Neural cell (in vitro differentiated cells): ENCODE measurements at regions not wholly inside any gene's neighbourhood (a gene's known extent, or its start where the extent isn't known, plus 50 kb on each side); places are given as distances from the start of the nearest gene placed in this dataset.

Experiments
- H2AFZ ChIP-seq: fragments of 200-600, 300-800 bp; sonication (generic), shearing (Covaris generic); 2 replicates; pipeline ENCODE4 v1.6.0; 2014; ENCODE audit warnings: low read depth, mild to moderate bottlenecking, antibody characterized with exemption, low read length, moderate library complexity
- H3F3A ChIP-seq: fragments of 200-600 bp; shearing (Covaris generic); 2 replicates; pipeline ENCODE4 v1.6.1; 2016; ENCODE audit warnings: mild to moderate bottlenecking, moderate library complexity, mixed read lengths, antibody characterized with exemption, low read length; ENCODE audit not compliant: insufficient read depth, poor library complexity, severe bottlenecking
- H3K27ac ChIP-seq: fragments of 200-600, 300-800 bp; sonication (generic), shearing (Covaris generic); 2 replicates; pipeline ENCODE4 v1.5.1; 2014; ENCODE audit warnings: mild to moderate bottlenecking, low read length, moderate library complexity
- H3K27me3 ChIP-seq: fragments of 300-800, 200-600 bp; sonication (generic), shearing (Covaris generic); 2 replicates; pipeline ENCODE4 v1.6.0; 2014; ENCODE audit warnings: mild to moderate bottlenecking, low read depth, low read length, moderate library complexity; ENCODE audit not compliant: insufficient read depth
- H3K36me3 ChIP-seq: fragments of 300-800, 200-600 bp; sonication (generic), shearing (Covaris generic); 2 replicates; pipeline ENCODE4 v1.5.1; 2014; ENCODE audit warnings: mild to moderate bottlenecking, antibody characterized with exemption, low read length, moderate library complexity; ENCODE audit not compliant: insufficient read depth
- H3K4me2 ChIP-seq: fragments of 300-800, 200-600 bp; sonication (generic), shearing (Covaris generic); 2 replicates; pipeline ENCODE4 v1.6.0; 2014; ENCODE audit warnings: mild to moderate bottlenecking, low read length
- H3K4me3 ChIP-seq: fragments of 300-800, 200-600 bp; sonication (generic), shearing (Covaris generic); 2 replicates; pipeline ENCODE4 v1.5.1; 2014; ENCODE audit warnings: mild to moderate bottlenecking, low read length, moderate library complexity
- H3K79me2 ChIP-seq: fragments of 200-600 bp; shearing (Covaris generic); replicated peaks from 2 replicates; pipeline ENCODE4 v1.6.0; 2014; ENCODE audit warnings: mild to moderate bottlenecking, low read length, moderate library complexity; ENCODE audit not compliant: insufficient read depth
- H3K9ac ChIP-seq: fragments of 300-800, 200-600 bp; sonication (generic), shearing (Covaris generic); 2 replicates; pipeline ENCODE4 v1.6.1; 2016; ENCODE audit warnings: mild to moderate bottlenecking, low read length, mixed read lengths
- H3K9me2 ChIP-seq: fragments of 200-600 bp; shearing (Covaris generic); 2 replicates; pipeline ENCODE4 v1.6.1; 2016; ENCODE audit warnings: mild to moderate bottlenecking, low read length, mixed read lengths; ENCODE audit not compliant: insufficient read depth
- H3K9me3 ChIP-seq: fragments of 200-600, 300-800 bp; sonication (generic), shearing (Covaris generic); 2 replicates; pipeline ENCODE4 v1.6.1; 2016; ENCODE audit warnings: mild to moderate bottlenecking, mixed run types, low read length, moderate library complexity, mixed read lengths
- H4K20me1 ChIP-seq: fragments of 200-600 bp; shearing (Covaris generic); 2 replicates; pipeline ENCODE4 v1.6.1; 2016; ENCODE audit warnings: mild to moderate bottlenecking, mixed run types; ENCODE audit not compliant: insufficient read depth
- CTCF ChIP-seq: fragments of 450-650 bp; IDR thresholded peaks from 2 replicates; pipeline ENCODE4 v1.5.1; 2014; ENCODE audit warnings: antibody characterized with exemption, mild to moderate bottlenecking, moderate library complexity; ENCODE audit not compliant: poor library complexity, severe bottlenecking
- EP300 ChIP-seq: fragments of 450-650 bp; conservative IDR thresholded peaks from 2 replicates; pipeline ENCODE4 v1.6.1; 2014; ENCODE audit warnings: antibody characterized with exemption, mild to moderate bottlenecking, moderate library complexity; ENCODE audit not compliant: poor library complexity, severe bottlenecking
- EZH2 ChIP-seq: fragments of 200-600, 300-800 bp; shearing (Covaris generic), sonication (generic); IDR thresholded peaks from 2 replicates; pipeline ENCODE4 v1.6.1; 2014; ENCODE audit warnings: antibody characterized with exemption, low read length, borderline replicate concordance, mild to moderate bottlenecking; ENCODE audit not compliant: insufficient read depth, poor library complexity, severe bottlenecking
- MXI1 ChIP-seq: fragments of 450-650 bp; conservative IDR thresholded peaks from 2 replicates; pipeline ENCODE4 v1.6.1; 2014; ENCODE audit warnings: antibody characterized with exemption, mild to moderate bottlenecking; ENCODE audit not compliant: poor library complexity, severe bottlenecking
- POLR2AphosphoS5 ChIP-seq: IDR thresholded peaks from 2 replicates; pipeline ENCODE4 v1.6.1; 2012
- RAD21 ChIP-seq: fragments of 450-650 bp; conservative IDR thresholded peaks from 2 replicates; pipeline ENCODE4 v1.6.1; 2014; ENCODE audit warnings: antibody characterized with exemption, mild to moderate bottlenecking, moderate library complexity
- REST ChIP-seq: IDR thresholded peaks from 2 replicates; pipeline ENCODE4 v1.6.1; 2012; ENCODE audit warnings: borderline replicate concordance
- SMC3 ChIP-seq: fragments of 450-650 bp; conservative IDR thresholded peaks from 2 replicates; pipeline ENCODE4 v1.6.1; 2014; ENCODE audit warnings: antibody characterized with exemption, mild to moderate bottlenecking, moderate library complexity; ENCODE audit not compliant: poor library complexity
- TAF1 ChIP-seq: IDR thresholded peaks from 2 replicates; pipeline ENCODE4 v1.6.1; 2012; ENCODE audit warnings: low read depth

DNA sequence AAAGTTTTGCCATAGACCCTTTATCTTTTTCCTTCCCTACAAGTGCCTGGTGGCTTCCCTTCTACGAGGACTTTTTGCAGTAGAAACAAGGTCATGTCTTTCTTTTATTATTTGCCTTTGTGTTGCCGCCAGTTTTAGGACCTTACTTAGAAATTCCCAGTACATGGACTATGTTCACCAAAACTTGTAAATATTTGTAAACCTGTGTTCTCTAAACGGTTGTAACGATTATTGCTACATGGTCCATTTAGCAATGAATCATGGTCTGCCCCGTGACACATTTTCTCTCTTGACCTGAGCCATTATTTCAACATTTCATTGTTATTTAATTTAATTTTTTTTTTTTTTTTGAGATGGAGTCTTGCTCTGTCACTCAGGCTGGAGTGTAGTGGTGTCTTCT, 110.7 kb downstream of the MFAP3L start:
- H2AFZ ChIP-seq = no peak overlapping the region
- H3K27me3 ChIP-seq = no peaks in the 10 kb centered on the region
- no peak overlapping the region for H3K4me3 ChIP-seq
- TF ChIP-seq SMC3 (no peak), MXI1 (no peak), RAD21 (no peak), EZH2 (no peak), REST (no peak), TAF1 (no peak), EP300 (no peak), POLR2AphosphoS5 (no peak), CTCF (no peak)
- H3F3A ChIP-seq = no peaks in the 10 kb centered on the region
- no peaks in the 10 kb centered on the region for H3K9me2 ChIP-seq
- no peak overlapping the region for H3K9ac ChIP-seq
- no peaks in the 10 kb centered on the region for H3K9me3 ChIP-seq
- H3K36me3 ChIP-seq = no peaks in the 10 kb centered on the region
- H3K27ac ChIP-seq = no peak overlapping the region
- H3K79me2 ChIP-seq = no peaks in the 10 kb centered on the region
- no peaks in the 10 kb centered on the region for H4K20me1 ChIP-seq
- H3K4me2 ChIP-seq = no peak overlapping the region

- Histone ChIP-seq H4K20me1 (no peaks in the 10 kb centered on the region), H3F3A (no peaks in the 10 kb centered on the region), H3K27me3 (no peaks in the 10 kb centered on the region), H3K36me3 (no peaks in the 10 kb centered on the region), H2AFZ (no peak overlapping the region), H3K27ac (no peak overlapping the region), H3K4me3 (no peak overlapping the region), H3K79me2 (no peaks in the 10 kb centered on the region), H3K9me3 (no peaks in the 10 kb centered on the region), H3K4me2 (no peak overlapping the region), H3K9ac (no peak overlapping the region), H3K9me2 (no peaks in the 10 kb centered on the region)
- TF ChIP-seq EP300 (no peak), REST (no peak), POLR2AphosphoS5 (no peak), TAF1 (no peak), CTCF (no peak)
Observed at GRCh38 chr4:169914866-169915265, 111.3 kb downstream of the MFAP3L start.
